Upper lobe of left lung (tissue), 6 donors: ENCODE measurements at regions not wholly inside any gene's neighbourhood (a gene's known extent, or its start where the extent isn't known, plus 50 kb on each side); places are given as distances from the start of the nearest gene placed in this dataset.

Experiments
- ATAC-seq, 2 donors: fragments of 200-7000 bp; cut with Tn5 transposase; one replicate each; pipeline ENCODE4 v1.9.1; 2022; ENCODE audit warnings: mild to moderate bottlenecking in 2 of 2, moderate library complexity in 2 of 2; ENCODE audit not compliant: low FRiP score in 2 of 2
- DNase-seq, 2 donors: peaks; one replicate each; pipeline ENCODE4 v3.0.0-alpha.2; 2019 to 2020
- H3K27ac ChIP-seq, 4 donors: fragments of 200-600 bp; sonication (generic); one replicate each; pipeline ENCODE4 v1.5.1; 2016 to 2019
- H3K27me3 ChIP-seq, 4 donors: fragments of 200-600 bp; sonication (generic); one replicate each; pipeline ENCODE4 v1.5.1; 2017 to 2019
- H3K36me3 ChIP-seq, 4 donors: fragments of 200-600 bp; sonication (generic); one replicate each; pipeline ENCODE4 v1.5.1; 2016 to 2019
- H3K4me1 ChIP-seq, 4 donors: fragments of 200-600 bp; sonication (generic); one replicate each; pipeline ENCODE4 v1.5.1; 2018 to 2019
- H3K4me3 ChIP-seq, 4 donors: fragments of 200-600 bp; sonication (generic); one replicate each; pipeline ENCODE4 v1.5.1; 2017 to 2019; ENCODE audit warnings: mild to moderate bottlenecking in 2 of 4, moderate library complexity in 1 of 4
- H3K9me3 ChIP-seq, 4 donors: fragments of 200-600 bp; sonication (generic); one replicate each; pipeline ENCODE4 v1.5.1; 2018 to 2019
- EP300 ChIP-seq, 4 donors: sonication (generic); formaldehyde crosslinking; IDR thresholded peaks; one replicate each; pipeline ENCODE4 v1.5.1; 2017; ENCODE audit warnings: antibody characterized with exemption in 4 of 4, control low read depth in 2 of 4
- POLR2A ChIP-seq, 4 donors: fragments of 450-650 bp; IDR thresholded peaks; one replicate each; pipeline ENCODE4 v1.5.1; 2016 to 2017; ENCODE audit warnings: antibody characterized with exemption in 4 of 4, mild to moderate bottlenecking in 2 of 4
- POLR2AphosphoS5 ChIP-seq, 2 donors: sonication (generic); formaldehyde crosslinking; IDR thresholded peaks; one replicate each; pipeline ENCODE4 v1.5.1; 2017; ENCODE audit warnings: antibody characterized with exemption in 2 of 2
- WGBS, 2 donors: methylation state at CpG; one replicate each; pipeline ENCODE4 v1.1.5; 2017 to 2018; 5-methylcytosine and 5-hydroxymethylcytosine counted together
- TF ChIP-seq, protein P1 (sequence below), 6 experiments: fragments of 450-650 bp in 4 of 6; fragments of 200-600 bp in 2 of 6; sonication (generic) in 2 of 6; IDR thresholded peaks; one replicate each; pipeline ENCODE4 v1.5.1; 2016 to 2019; ENCODE audit warnings: antibody characterized with exemption in 6 of 6
- donor health status: DM: no; HTN: no; CAD: no; lungs with moderate emphysema.
- donor health status: DM: no; HTN: yes; CAD: no; lungs with severe emphysema.

GRCh38 chr2:37453027-37453426, 108.6 kb downstream of the QPCT start:
- Histone ChIP-seq H3K9me3 (no peaks in the 10 kb centered on the region), H3K4me1 (peaks cover 7 to 21% (median 10%) of the 10 kb centered on the region in 4 donors), H3K36me3 (no peaks in the 10 kb centered on the region), H3K27me3 (no peaks in the 10 kb centered on the region), H3K4me3 (no peak overlapping the region), H3K27ac (no peak overlapping the region)
- DNase-seq = no peak
- no peak for ATAC-seq
- TF ChIP-seq, protein P1, sequence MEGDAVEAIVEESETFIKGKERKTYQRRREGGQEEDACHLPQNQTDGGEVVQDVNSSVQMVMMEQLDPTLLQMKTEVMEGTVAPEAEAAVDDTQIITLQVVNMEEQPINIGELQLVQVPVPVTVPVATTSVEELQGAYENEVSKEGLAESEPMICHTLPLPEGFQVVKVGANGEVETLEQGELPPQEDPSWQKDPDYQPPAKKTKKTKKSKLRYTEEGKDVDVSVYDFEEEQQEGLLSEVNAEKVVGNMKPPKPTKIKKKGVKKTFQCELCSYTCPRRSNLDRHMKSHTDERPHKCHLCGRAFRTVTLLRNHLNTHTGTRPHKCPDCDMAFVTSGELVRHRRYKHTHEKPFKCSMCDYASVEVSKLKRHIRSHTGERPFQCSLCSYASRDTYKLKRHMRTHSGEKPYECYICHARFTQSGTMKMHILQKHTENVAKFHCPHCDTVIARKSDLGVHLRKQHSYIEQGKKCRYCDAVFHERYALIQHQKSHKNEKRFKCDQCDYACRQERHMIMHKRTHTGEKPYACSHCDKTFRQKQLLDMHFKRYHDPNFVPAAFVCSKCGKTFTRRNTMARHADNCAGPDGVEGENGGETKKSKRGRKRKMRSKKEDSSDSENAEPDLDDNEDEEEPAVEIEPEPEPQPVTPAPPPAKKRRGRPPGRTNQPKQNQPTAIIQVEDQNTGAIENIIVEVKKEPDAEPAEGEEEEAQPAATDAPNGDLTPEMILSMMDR (IDR thresholded peaks at IDR 0.05) = no peak
- TF ChIP-seq POLR2AphosphoS5 (IDR thresholded peaks at IDR 0.05) = no peak
- TF ChIP-seq POLR2A (IDR thresholded peaks at IDR 0.05) = no peak
- TF ChIP-seq EP300 (IDR thresholded peaks at IDR 0.05) = no peak
- 42 to 57% methylated on average over 2 of the region's 2 CpGs for WGBS, 2 donors

GRCh38 chr2:37454851-37455762, 110.7 kb downstream of the QPCT start:
- Histone ChIP-seq H3K9me3 (no peaks in the 10 kb centered on the region), H3K27me3 (no peaks in the 10 kb centered on the region), H3K4me3 (no peak overlapping the region), H3K4me1 (peaks cover 13 to 26% (median 17%) of the 10 kb centered on the region in 4 donors), H3K36me3 (no peaks in the 10 kb centered on the region), H3K27ac (no peak overlapping the region)
- ATAC-seq (peak in 1 of 2 donors; percentile 65), DNase-seq (no peak)
- TF ChIP-seq POLR2AphosphoS5 (IDR thresholded peaks at IDR 0.05) (no peak), EP300 (IDR thresholded peaks at IDR 0.05) (no peak), POLR2A (IDR thresholded peaks at IDR 0.05) (no peak)
- TF ChIP-seq, protein P1 (IDR thresholded peaks at IDR 0.05) = no peak
- 64 to 66% methylated on average over 5 of the region's 5 CpGs for WGBS, 2 donors

DNA sequence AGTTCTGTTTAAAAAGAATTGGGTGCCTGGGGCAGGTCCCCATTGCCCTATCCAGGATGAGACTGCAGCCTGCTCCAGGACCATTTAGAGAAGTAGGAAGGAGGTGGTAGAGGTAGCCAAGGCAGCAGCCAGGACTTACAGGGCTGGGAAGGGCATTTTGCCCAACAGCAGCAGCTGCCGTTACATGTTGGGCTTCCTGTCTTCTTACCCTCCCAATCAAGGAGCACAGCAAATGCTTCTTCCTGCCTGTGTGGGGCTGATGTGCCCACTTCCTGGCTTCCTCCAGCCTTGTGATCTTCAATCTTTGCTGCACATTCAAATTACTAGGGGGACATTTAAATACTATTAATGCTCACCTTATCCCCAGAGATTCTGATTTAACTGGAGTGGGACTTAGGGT, 112.0 kb downstream of the QPCT start:
- ATAC-seq = no peak
- Histone ChIP-seq H3K4me1 (peaks cover 16 to 31% (median 25%) of the 10 kb centered on the region in 4 donors), H3K4me3 (no peak overlapping the region), H3K27ac (no peak overlapping the region), H3K36me3 (no peaks in the 10 kb centered on the region), H3K27me3 (no peaks in the 10 kb centered on the region), H3K9me3 (no peaks in the 10 kb centered on the region)
- 38 to 50% methylated on average over 1 of the region's 1 CpG for WGBS, 2 donors
- TF ChIP-seq EP300 (IDR thresholded peaks at IDR 0.05) = no peak
- TF ChIP-seq, protein P1 (IDR thresholded peaks at IDR 0.05) = no peak
- no peak for TF ChIP-seq POLR2A (IDR thresholded peaks at IDR 0.05)
- TF ChIP-seq POLR2AphosphoS5 (IDR thresholded peaks at IDR 0.05) = no peak
- peak in 1 of 2 donors; percentile 21 for DNase-seq

DNA sequence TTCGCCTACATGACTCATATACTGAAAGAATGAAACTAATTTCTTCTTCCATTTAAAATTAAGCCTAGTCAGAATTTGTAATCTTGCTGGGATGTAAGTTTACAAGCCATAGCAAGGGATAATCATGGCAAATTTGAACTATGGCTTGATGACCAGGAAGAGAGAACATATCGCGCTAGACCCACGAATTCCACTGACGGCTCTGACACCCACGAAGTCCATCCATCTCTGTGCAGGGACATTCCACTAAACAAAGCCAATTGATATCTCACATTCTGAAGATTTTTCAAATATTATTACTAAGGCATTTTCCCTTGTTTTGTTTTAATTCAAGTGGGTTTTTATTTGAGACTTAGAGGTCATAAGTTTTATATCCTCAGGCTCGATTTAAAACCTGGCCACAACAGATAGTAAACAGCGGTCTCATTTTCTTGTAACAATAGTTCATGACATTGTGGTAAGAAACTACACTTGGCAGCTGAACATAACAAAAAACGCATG, 113.0 kb downstream of the QPCT start:
- Histone ChIP-seq H3K36me3 (no peaks in the 10 kb centered on the region), H3K4me3 (no peak overlapping the region), H3K27me3 (no peaks in the 10 kb centered on the region), H3K27ac (no peak overlapping the region), H3K4me1 (peaks cover 16 to 31% (median 25%) of the 10 kb centered on the region in 4 donors), H3K9me3 (no peaks in the 10 kb centered on the region)
- ATAC-seq = no peak
- 85 to 92% methylated on average over 9 of the region's 9 CpGs for WGBS, 2 donors
- TF ChIP-seq POLR2AphosphoS5 (IDR thresholded peaks at IDR 0.05) (no peak), EP300 (IDR thresholded peaks at IDR 0.05) (no peak), POLR2A (IDR thresholded peaks at IDR 0.05) (no peak)
- TF ChIP-seq, protein P1 (IDR thresholded peaks at IDR 0.05) = no peak
- DNase-seq = no peak
